ENCODE measurements at regions not wholly inside any gene's neighbourhood (a gene's known extent, or its start where the extent isn't known, plus 50 kb on each side); places are given as distances from the start of the nearest gene placed in this dataset.
A peak's percentile ranks its signal among the peaks of the same experiment; 100 is the strongest.
"Not testable (repeated sequence)": the region's sequence is repeated elsewhere in the genome, so short reads cannot be mapped to it uniquely, and the experiment has no call there.

DNA sequence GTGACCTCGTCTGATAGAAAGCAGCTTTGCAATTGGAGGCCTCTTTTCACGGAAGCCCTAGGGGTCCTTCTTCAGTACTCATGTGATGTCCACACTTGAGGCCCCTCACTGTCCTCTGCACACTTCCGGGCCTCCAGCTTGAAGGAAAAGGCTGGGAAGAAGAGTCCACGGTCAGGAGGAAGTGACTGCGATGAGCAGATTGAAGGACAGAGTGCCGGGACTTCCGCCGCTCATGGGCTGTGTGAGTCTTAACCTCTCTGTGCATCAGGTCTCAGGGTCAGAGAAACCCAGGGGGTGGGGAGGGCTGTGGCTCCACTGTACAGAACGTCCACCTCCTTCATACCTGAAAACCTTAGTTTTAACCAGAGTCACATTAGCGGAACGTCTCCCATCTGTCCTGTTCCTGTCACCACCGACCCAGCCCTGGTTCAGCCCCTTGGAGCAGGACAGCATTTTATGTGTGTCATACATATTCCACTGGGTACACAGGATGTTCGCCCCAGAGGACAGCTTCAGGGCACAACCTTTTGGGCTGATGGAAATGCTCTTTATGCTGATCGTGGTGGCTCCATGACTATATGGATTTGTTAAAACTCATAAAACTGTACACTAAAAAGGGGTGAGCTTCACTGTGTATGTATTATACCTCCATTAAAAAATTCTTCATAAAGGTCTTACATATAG, 51.0 kb upstream of the SORCS2 start:
- no peak for DNase-seq (ENCODE audit: low read depth, low spot score)

- DNase-seq (ENCODE audit: low read depth, low spot score) = no peak
These were observed 51.7 kb upstream of the SORCS2 start for GRCh38 chr4:7140692-7141069.

DNA sequence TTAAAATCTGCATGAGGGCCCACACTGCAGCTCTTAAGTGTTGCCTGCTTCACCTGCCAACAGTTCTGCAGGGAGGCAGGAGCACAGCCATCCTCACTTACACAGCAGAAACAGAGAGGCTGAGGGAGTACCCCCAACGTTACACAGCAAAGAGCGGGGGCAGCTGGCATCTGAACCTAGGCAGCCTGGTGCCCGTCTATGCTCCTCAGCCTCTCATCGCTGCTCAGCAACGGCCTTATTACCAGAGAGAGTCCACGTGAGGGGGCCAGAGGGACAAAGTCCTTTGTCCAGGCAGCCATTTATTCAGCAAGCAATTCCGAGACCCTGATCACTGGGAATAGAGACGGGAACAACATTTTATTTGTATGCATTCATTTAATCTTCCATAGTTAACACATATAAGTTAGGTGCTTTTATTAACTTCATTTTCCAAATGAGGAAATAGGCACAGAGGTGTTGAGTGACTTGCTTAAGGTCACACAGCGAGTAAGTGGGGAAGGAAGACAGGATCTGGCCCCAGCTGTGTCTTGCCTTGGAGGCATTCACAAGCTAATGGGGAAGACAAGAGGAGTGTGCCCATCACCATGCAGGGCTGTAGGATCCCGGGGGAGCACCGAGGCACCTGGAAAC, 52.2 kb upstream of the SORCS2 start:
- DNase-seq (ENCODE audit: low read depth, low spot score) = no peak

DNA sequence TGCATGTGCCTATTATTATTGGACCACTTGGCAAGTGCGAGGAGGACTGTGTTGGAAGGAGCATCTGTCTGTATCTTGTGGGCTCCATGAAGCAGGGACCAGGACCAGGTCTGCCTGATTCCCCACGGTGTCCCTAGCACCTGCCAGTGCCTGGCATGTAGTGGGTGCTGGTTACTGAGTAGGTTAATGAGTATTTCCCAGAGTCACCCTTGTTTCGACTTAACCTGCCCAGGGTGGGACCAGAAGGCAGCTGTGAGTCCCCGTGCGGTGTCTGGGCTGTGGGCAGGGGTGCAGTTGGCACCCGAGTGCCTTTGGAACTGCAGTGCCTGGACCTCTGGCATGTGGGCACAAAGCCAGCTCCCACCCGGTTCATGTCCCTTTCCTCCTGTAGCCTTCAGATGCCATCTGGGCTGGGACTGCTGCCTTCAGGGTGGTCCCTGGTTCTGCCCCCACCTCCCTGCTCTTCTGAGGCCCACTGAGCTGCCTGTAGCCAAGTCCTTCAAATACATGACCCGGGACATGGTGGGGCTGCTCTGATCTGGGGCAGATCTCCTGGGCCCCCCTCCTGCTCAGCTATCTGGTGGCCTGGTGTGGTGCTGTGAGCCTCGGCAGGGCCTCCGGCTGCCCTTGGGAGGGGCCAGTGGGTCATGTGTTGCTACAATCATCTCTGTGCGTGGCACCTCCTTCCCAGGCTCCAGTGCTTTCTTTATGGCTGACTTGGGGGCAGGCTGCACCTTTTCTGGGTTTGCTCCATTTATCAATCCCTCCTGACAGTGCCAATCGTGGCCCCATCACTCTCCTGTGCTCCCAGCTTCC, 53.0 kb upstream of the SORCS2 start:
- DNase-seq (ENCODE audit: low read depth, low spot score) = no peak

GRCh38 chr4:7138223-7139166, 53.8 kb upstream of the SORCS2 start:
- no peak for DNase-seq (ENCODE audit: low read depth, low spot score)

DNA sequence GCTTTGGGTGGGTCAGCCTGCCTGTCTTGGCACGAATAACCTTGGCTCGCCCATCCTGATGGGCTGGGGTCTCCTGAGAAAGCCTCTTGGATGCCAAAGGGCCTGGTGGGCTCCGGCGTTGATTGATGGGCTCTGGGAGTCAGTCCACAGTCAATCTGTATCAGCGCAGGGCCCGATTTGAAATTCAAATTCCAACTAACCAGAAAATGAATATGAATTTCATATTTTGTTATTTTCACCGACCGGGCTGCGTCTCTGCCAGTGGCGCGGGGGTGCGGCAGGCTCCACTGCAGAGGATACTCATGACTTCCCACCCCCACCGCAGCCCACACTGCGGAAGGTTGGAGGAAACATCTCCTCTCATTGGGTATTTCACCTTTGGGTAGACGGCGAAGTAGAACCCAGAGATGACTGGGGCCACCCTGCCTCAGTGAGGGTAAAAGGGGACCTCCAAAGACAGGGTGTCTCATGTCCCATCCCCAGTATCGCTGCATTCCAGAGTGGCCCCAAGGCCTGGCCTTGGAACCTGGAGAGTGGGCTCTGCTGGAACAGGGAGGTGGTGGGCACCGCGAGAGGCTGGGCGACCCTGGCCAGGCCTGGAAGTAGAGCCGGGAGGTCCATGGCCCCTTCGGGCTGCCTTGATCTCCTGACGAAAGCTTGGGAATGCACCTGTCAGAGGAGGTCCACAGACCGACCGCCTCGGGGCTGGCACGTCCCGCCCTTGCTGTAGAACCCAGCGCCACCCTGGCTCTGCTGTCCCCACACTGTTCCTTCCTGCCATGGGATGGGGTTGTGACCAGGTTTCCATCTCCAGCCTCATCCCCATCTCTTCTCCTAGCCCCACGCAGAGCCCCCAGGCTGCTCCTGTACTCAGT, 54.8 kb upstream of the SORCS2 start:
- DNase-seq (ENCODE audit: low read depth, low spot score) = no peak

- no peak for DNase-seq (ENCODE audit: low read depth, low spot score)
These were observed 56.0 kb upstream of the SORCS2 start for GRCh38 chr4:7136351-7136750.

GRCh38 chr4:7135389-7135746, 57.0 kb upstream of the SORCS2 start:
- DNase-seq (ENCODE audit: low read depth, low spot score) = peak; percentile 76

DNA sequence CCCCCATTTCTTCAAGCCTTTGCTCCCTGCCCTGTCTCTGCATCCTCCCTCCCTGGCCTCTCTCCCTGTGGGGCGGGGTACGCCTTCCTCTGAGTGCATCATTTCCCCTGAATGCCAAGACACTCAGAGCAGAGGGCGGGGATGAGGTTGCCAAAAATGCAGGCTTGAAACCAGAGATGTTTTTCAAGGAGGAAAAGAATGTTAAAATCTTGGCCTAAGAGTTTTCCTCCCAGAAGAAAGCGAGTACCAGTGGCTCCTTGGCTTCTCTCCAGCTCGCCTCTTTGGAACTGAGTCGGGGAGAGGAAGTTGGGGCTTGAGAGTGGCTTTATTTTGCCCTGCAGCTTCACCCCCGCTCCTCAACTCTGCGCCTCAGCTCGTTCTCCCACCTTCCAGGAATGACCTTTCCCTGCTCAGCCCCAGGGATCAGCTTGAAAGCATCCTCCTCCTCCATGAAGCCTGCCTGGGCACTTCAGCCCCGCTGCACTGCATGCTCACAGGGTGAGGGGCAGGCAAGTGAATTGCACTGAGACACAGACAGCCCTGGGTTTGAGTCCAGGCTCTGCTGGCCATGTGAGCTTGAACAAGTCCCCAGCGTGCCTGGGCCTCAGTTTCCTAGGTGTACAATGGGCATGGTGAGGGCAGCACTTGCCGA, 57.5 kb upstream of the SORCS2 start:
- peak; percentile 65 for DNase-seq (ENCODE audit: low read depth, low spot score)

DNA sequence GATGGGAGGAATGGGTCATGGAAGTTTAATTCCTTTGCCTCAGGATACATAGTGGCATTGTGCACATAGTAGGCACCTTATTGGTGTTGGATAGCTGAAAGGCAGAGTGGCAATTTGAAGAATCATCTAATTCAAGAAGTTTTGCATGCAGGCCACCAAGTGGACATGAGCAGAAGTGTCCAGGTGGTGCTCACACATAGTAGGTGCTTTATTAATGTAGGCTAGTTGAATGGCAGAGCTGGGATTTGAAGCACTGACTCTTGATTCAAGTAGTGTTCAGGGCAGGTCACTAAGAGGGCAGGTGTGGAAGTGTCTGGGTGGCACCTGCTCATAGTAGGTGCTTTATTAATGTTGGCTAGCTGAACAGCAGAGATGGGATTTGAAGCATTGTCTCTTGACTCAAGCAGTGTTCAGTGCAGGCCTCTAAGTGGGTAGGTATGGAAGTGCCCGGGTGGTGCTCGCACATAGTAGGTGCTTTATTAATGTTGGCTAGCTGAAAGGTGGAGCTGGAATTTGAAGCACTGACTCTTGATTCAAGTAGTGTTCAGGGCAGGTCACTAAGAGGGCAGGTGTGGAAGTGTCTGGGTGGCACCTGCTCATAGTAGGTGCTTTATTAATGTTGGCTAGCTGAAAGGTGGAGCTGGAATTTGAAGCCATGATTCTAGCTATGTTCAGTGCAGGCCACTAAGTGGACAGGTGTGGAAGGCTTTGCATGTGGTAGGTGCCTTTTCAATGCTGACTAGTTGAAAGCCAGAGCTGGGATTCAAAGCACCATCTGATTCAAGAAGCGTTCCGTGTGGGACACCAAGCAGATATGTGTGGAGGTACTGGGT, 58.3 kb upstream of the SORCS2 start:
- not testable (repeated sequence) for DNase-seq (ENCODE audit: low read depth, low spot score)

- no peak for DNase-seq (ENCODE audit: low read depth, low spot score)
These were observed 59.4 kb upstream of the SORCS2 start for GRCh38 chr4:7132730-7133582.

GRCh38 chr4:7132249-7132648, 60.1 kb upstream of the SORCS2 start:
- DNase-seq (ENCODE audit: low read depth, low spot score) = no peak

DNA sequence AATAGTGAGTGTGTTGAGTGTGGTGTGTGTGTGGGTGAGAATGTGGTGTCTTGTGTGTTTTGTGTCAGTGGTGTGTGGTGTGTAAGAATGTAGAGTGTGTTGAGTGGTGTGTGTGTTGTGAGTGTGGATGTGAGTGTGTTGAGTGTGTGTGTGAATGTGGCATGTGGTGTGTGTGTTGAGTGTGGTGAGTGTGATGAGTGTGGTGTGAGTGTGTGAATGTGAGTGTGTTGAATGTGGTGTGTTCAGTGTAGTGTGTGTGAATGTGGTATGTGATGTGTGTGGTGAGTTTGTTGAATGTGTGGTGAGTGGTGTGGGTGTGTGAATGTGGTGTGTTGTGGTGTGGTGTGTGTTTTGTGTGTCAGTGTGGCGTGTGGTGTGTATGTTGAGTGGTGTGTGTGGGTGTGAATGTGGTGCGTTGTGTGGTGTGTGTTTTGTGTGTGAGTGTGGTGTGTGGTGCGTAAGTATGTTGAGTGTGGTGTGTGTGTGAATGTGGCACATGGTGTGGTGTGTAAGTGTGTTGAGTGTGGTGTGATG, 60.8 kb upstream of the SORCS2 start:
- no peak for DNase-seq (ENCODE audit: low read depth, low spot score)

- no peak for DNase-seq (ENCODE audit: low read depth, low spot score)
These were observed 61.6 kb upstream of the SORCS2 start for GRCh38 chr4:7130621-7131211.

DNA sequence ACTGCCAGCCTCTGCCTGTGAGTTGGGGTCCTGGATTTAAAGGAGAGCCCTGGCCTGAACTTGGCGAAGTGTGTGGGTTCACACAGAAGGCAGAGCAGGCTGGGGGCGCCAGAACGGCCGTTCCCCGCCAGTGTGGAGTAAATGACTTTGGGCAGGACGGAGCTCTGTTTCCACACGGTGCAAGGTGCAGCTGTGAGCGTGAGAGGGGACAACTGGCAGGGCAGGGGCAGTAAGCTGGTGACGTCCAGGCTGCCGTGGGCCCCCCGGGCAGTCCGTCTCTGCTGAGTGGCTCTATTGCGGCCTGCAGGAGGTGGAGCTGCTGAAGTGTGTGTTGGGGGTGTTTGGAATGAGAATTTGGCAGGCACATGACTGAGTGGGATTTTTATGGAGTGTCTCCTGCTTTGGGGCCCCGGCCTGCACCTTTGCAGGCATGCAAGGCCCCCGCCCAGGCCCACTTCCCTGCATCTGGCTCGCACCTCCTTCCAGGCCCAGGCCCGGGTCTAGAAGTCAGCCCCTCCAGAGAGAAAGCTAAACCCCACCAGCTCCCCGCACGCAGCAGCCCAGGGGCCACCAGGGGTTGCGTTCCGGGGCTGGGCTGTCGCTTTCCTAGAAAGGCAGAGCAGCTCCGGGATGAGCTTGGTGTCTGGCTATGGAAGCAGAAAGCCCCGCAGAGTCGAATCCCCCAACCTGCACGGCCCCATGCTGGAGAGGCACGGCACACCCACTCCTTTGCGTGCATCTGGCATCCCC, 62.2 kb upstream of the GRPEL1 start:
- no peak for DNase-seq (ENCODE audit: low read depth, low spot score)

DNA sequence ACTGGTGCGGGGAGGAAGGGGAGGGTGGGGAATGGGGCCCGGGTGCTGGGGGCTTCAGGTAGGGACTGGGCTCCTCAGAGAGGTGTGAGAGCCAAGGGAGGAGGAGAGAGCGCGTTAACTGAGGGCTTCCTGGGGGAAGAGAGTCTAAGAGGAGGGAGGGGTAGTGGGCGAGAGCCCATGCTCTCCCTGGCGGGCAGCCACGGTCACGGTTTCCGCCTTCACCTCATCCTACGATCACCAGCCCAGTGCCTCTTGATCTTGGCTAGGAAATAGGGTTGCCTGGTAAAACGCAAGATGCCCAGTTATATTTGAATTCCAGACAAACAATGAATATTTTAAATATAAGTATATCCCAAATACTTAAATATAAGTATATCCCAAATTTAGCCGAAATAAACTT, 60.8 kb upstream of the GRPEL1 start:
- no peak for DNase-seq (ENCODE audit: low read depth, low spot score)

DNA sequence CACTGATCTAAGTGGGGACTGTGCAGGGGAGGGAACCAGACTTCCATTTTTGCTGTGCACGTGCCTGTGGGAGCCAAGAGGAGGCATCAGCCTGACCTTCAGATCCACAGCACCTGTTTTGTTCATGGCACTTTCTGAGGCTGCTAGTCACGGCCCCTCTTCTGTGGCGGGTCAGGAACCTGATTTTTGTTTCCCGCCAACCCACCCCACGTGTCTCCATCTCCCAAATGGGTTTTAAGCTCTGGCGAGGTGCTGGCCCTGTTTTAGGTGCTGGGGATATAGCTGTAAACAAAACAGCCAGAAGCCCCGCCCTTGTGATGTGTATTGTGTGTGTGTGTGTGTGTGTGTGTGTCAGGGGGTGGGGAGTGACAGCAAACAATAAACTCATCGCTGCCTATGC, 60.4 kb upstream of the GRPEL1 start:
- no peak for DNase-seq (ENCODE audit: low read depth, low spot score)

All from brain pericyte (primary cell).